Activated T-cell treated with anti-CD3 and anti-CD28 coated beads for 24 hours (primary cell): ENCODE measurements at regions not wholly inside any gene's neighbourhood (a gene's known extent, or its start where the extent isn't known, plus 50 kb on each side); places are given as distances from the start of the nearest gene placed in this dataset.

ENCODE experiments used
- DNase-seq: peaks from one replicate; pipeline ENCODE4 v3.0.0-alpha.2; 2020; ENCODE audit warnings: low read depth

- no peak for DNase-seq
Observed at GRCh38 chr4:20643631-20644030, 56.6 kb upstream of the PACRGL start.

- no peak for DNase-seq
Observed at GRCh38 chr4:20645236-20645635, 55.0 kb upstream of the PACRGL start.

DNA sequence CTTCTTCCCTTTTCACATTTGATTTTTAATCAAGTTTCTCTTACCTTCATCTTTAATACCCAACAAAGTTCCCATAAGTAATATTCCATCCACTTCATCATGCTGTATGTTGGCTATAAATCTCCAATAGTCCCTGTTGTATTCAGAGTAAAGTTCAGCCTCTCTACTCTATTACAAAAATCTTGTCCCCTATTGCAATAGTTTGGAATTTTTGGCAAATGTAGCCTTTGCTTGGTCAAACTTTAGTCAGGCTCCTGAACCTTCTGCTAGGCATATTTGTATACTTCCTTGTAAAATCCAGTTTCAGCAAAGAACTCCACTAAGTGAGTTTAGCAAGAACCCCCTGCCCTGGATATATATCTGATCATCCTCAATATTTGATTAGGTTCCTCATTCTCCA, 54.0 kb upstream of the PACRGL start:
- no peak for DNase-seq
